ENCODE measurements at regions not wholly inside any gene's neighbourhood (a gene's known extent, or its start where the extent isn't known, plus 50 kb on each side); places are given as distances from the start of the nearest gene placed in this dataset.
"Not testable (repeated sequence)": the region's sequence is repeated elsewhere in the genome, so short reads cannot be mapped to it uniquely, and the experiment has no call there.

DNA sequence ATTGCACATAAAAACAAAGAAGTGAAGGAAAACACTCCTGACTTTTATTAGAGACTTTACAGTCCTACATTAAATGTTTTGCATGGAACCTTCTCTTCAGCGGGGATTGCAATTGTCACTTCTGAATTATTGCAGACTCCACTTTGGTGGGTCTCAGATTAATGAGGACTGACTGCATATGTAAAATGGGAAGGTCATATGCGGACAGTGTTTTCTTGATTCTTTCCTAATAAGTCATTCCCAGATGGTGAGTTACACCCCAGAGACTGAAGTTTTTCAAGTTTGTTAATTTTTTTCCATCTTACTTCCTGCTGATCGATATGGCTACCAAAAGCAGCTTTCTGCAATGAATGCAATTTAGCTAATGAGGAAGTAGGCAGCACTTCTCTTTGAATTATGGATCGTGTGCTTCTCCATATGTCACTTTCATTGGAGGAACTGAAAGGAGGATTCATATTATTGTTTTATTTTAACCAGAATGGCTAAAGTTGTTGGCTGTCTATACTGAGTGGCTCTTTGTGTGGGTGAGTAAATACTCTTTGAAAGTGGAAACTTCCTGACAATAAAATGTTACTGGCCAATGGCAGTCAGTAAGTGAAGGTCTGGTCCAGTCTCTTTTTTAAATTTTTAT is 119.3 kb upstream of the CLNK start:
- no peak for DNase-seq

DNA sequence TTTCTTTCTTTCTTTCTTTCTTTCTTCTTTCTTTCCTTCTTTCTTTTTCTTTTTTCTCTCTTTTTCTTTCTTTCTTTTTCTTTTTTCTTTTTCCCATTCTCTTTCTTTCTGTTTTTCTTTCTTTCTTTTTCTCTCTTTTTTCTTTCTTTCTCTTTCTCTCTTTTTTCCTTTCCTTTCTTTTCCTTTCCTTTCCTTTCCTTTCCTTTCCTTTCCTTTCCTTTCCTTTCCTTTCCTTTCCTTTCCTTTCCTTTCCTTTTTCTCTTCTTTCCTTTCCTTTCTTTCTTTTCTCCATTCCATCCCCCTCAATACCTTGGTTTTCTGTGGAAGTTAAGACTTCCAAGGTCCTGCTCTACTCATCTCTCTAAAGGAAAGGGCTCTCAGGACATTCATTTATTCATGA is 102.8 kb upstream of the CLNK start:
- no peak for DNase-seq

DNA sequence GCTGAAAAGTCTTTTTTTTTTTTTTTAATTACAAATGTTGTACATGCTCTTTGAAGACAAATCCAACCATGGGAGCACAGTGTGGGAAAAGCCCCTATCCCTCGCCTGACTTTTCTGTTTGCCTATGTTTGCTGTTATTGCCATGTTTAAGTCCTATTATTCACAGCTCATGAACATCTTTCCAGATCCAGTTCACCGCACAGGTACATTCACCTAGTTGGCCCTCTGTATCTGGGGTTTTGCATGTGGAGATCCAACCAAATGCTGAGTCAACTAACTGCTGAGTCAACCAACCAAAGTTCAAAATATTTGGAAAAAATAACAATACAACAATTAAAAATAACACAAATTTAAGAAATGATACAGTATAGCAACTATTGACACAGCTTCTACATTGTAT is 100.1 kb upstream of the CLNK start:
- DNase-seq: no peak

DNA sequence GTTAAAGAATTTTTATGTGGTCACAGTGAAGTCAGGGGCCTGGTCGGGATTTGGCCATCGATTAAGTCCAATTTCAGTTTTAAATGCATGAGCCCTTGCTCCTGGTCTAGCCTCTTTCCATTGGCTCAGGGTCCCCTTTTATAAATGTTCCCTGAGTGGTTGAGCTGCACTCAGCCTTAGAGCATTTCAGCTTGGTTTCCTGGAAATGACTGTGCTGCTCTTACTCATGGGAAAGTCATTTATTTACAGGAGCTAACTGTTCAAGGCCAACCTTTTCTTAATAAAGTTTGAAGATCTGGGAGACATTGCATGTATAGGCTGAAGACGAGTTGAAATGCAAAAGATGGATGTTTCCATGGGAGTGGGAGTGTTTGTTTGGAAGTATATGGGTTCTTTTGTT is 98.8 kb upstream of the CLNK start:
- DNase-seq: no peak

DNA sequence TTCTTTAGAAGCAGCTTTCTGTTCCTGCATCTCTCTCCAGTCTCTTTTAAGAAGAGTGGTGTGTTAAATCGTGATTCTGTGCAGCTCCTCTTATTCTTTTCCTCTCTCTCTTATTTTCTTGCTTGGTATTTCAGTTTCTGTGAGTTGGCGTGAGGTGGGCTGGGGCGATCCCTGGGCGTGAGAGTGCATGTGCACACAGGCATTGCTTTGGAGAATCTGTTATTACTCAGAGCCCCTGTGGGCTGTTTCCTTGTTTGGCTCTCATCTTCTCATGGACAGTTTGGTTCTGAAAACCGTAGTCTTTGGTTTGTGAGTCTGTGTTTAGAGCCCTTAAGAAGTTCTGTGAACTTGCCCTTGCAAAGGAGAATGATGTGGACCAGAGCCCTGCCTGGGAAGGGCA is 97.2 kb upstream of the CLNK start:
- no peak for DNase-seq

DNA sequence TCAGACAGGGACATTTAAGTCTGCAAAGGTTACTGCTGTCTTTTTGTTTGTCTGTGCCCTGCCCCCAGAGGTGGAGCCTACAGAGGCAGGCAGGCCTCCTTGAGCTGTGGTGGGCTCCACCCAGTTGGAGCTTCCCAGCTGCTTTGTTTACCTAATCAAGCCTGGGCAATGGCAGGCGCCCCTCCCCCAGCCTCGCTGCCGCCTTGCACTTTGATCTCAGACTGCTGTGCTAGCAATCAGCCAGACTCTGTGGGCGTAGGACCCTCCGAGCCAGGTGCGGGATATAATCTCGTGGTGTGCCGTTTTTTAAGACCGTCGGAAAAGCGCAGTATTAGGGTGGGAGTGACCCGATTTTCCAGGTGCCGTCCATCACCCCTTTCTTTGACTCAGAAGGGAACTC is 96.2 kb upstream of the CLNK start:
- not testable (repeated sequence) for DNase-seq

DNA sequence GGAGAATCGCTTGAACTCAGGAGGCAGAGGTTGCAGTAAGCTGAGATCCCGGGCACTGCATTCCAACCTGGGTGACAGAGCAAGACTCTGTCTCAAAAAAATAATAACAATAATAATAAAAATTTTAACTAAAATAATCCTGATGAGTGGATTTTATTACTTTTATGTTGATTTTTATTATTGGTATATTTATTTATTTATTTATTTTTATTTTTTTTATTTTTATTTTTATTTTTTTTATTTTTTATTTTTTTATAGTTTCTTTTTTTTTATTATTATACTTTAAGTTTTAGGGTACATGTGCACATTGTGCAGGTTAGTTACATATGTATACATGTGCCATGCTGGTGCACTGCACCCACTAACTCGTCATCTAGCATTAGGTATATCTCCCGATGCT is 90.6 kb upstream of the CLNK start:
- not testable (repeated sequence) for DNase-seq

DNA sequence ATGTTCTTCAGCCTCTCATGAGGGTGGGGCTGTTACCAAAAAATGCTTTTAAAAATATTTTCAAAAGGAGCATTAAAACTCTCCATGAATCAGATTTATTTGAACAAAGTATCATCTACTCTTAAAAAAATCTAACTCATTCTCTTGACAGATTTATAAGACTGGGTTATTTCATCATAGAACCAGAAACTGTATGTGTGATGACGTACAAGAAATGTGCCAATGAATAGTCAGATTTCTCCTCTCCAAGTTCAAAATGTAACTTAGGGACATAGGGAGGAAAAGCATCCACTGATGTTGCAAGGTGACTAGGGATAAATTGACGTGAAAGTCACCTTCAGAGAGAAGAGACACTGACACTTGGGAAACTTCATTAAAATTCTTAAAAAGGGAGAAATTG is 89.1 kb upstream of the CLNK start:
- DNase-seq: no peak

DNA sequence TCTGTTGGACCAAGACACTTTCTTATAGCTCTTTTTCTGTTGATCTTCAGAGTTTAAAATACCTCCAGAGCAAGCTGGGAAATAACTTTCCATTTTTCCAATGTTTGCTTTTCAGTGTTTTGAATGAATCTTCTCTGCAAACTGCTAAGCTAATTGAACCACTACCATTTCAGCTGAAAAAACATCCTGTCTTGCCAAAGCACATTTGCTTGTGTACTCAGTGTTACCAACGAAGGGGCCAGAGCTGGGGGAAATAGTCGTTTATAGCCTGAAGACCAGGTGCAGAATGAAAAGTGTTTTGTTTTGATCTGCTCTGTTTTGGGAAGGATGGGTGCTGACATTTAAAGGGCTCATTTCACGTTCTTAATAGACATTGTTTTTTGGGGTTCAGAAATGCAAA is 88.4 kb upstream of the CLNK start:
- DNase-seq: peak; percentile 4 to 18

DNA sequence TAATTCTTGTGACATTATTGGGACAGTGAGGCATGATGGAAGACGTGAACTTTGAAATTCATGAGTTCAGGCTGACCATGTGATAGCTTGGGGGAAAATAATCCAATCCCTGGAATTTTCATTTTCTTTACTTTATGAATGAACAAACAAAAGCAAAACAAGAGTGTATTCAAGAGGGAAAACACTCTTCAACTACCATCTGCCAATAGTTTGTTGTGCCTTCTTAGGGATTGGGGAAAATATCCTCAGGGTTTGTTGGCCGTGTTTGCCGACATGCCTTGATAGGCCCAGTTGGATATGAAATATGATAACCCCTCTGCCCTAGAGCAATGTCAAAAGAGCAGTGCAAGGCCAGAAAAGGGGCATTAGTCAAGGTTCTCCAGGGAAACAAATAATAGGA is 80.8 kb upstream of the CLNK start:
- no peak for DNase-seq

DNA sequence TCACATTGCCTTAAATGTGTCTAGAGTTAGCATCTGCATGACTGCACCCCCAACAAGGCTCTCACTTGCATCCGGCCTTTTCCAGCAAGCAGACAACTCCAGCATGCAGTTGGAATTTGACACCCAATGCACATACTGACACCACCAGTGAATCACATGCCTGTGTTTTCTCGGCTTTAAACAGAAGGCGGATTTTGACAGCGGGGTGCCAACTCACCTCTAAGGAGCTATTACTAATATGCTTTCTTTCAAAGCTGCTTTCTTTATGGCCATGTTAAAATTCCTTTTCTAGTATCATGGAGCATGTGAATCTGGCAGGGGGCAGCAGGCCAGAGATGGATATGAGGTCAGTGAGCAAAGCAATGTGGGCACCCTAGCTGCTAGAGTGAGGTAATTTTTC is 78.0 kb upstream of the CLNK start:
- no peak for DNase-seq

DNA sequence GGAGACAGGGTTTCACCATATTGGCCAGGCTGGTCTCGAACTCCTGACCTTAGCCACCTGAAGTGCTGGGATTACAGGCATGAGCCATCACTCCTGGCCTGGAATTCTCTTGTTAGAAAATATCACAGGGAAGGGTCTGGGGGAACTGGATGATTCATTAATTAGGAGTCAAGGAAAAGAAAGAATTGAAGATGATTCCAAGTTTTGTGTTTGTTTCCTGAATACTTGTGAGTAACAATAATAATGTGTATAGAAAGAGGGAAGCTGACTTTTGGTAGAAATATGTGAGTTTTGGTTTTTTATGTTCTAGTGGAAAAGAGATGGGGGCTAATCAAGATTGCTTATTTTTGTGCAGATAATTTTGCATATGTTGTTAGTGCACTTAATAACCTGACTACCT is 77.3 kb upstream of the CLNK start:
- no peak for DNase-seq

DNA sequence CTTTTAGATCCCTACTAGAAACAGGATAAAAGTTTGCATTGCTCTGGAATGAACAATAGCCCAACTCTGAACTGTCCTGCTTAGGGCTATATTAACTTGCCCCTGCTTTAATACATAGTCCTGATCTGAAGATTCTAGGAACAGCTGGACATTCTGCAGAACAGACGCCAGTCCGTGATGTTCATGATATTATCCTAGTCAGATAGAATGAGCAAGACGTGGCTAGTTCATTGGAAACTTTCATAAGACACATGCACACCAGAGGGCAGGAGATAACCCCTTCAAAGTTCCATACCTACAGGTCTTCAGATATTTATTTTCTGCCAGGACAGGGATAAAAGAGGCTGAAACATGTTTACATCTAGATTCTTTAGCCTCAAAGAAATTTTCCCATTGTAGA is 75.5 kb upstream of the CLNK start:
- no peak for DNase-seq

DNA sequence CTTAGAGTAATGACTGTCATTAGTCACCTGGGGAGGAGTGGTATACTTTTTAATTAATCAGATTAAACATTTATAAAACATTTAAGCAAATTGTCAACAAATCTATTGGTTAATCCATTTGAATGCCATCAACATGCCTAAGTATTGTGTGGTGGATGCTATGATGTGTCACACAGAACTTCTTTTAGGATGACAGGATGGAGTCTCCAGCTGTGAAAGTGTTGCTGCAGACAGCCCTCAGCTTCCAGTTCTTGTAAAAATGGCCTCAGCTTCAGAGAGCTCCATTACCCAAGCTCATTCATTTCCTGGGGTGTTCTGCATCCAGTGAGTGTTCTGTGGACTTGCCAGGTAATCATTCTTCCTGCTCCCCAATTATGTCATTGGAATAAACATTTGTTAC is 74.3 kb upstream of the CLNK start:
- no peak for DNase-seq

DNA sequence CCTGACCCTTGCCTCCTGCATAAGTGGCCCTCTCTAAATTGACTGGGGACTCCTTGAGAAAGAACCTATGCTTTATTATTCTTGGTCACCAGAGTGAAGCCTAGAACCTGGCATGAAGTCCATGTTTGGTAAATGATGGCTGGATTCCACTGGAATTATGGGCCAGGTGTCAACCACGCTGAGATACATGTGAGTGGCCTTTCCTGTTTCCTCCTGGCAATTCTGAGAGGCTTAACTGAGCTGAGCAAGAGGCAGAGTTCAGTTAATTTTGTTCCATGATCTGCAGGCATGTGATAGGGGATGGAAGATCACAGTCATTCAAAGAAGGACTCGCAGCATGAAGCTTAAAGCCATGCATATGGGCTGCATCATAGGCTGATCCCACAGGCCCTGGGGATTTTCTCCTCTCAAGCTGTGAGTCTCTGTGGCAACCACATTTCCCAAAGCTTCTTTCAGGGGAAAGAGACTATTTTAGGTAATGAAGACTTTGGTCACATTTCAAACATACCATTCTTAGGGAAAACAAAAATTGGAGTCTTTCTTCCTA is 69.4 kb upstream of the CLNK start:
- DNase-seq: no peak

DNA sequence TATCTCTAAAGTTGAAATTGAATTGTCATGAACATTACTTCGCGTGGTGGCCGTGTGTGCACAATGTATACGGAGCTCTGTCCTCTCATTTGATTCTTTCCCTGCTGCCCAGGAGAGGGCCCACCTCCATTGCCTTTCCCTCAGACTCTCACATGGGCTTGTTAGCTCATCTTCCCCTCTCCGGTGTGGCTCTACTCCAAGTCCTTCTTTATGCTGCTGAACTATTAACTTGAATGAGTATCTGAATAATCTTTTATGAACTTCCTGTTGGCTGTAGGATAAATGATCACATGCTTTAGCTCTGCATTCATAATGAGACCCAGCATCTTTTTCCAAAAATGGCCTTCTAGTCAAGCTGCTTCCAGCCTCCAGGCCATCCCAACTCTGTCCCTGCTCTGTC is 68.8 kb upstream of the CLNK start:
- no peak for DNase-seq

DNA sequence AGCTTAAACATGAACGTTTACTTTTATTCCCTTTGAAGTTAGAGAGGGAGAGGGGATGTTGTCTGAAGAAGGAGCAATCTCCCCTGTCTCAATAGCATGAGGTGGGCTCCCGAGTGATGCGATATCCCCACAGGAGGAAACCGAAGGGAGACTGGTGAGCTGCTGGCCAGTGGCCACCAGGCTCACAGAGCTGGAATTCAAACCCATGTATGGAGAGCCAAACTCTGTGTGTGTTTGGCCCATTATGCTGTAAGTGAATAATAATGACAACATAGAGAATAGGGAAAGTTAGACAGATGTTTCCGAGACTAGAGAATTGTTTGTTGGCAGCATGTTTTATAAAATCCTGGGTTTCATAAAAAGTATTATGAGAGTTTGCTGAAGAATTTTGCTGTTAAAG is 66.1 kb upstream of the CLNK start:
- no peak for DNase-seq

DNA sequence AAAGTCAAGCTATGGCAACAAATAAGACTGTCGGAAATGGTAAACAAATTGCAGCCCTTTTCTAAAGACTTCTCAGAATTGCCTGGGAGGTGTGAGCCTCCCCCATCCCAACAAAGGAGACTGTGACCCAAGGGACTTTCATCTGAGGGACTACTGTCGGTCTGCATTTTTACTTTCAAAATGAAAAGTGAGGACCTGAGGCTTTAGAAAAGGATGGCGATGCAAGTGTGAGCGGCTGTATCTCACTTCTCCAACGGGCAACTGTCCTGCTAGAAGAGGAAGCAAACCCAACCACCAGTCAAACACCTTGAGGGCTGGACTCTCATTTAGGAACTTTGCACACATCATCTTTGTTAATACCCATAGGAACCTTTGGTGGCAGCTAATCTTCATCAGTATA is 62.6 kb upstream of the CLNK start:
- DNase-seq: no peak

DNA sequence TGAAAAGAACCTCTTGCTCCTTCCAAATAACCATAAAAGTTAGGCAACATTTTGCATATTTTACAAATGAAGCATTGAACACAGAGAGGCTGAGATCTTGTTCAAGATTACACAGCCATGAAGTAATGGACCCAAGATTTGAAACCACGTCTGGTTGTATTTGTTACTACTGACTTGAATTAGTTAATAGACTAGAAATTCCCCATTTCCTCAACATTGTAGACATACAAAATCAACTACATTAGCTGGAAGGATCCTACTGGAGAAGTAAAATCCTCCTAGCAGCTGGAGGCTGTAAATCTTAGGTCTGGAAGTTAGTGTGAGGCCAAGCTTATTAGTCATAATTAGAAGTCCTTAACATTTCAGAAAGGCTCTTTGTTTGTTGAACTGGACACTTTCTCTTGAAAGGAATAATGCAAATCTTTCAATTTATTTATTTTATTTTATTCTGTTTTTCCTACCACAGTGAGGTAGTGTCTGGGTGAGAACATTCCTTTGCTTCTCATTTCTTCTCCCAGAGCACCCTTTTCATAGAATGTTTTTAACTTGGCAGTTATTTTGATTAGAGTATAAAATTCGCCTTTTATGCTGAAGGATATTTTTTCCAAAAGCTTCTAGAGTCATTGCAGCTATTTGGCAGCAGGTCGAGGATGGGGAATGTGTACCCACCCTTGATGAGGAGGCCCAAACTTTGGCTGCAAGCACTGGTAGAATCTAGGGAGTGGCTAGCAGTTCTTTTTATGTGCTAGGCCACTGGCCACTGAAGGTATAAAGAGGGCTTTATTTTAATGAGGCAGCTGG is 62.0 kb upstream of the CLNK start:
- no peak for DNase-seq

DNA sequence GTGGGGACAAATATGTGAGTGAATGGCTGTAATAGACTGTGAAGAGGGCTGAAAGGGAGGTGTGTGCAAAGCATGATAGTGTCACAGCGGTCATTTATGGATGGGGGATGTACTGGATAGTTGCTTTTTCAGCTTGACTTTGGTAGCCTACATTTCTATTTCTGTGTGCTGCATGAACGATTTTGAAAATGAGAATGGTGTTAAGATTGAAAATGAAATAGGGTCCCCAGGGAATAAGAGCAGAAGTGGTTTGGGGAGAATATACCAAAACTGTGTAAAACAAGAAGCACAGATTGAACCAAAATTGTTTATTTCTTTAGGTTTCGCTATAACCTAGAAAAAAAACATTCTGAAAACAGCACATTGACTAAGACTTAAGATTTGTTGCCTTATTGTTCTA is 58.8 kb upstream of the CLNK start:
- no peak for DNase-seq

DNA sequence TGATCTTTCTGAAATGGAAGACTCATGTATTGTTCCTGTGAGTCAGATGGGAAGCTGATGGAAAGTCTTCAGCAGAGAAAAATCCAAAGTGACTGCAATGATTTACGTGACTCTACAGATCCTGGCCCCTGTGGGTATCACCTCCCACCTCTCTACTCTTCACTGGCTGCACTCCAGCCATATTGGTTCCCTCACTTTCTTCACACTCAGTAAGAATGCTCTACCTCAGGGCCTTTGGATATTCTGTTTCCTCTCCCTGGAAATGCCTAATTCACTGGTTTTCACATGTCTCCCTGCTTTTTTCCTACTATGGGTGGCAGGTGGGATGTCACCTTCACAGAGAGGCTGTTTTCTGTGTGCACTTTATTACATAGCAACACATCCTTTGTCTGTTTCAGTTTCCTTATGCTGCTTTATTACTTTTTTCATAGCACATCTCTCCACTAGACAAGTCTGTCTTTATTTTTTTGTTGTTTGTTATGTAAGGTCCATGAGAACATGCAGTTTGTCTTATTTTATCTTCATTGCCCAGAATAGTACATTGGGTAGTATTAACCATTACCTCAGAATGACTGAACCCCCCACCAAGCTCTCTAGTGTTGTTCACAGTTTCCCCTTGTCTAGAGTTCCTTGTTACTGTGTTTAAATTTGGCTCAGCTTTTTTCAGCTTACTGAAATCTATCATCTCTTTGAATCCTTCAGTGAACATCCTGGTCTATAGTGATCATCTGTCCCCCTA is 57.6 kb upstream of the CLNK start:
- no peak for DNase-seq

DNA sequence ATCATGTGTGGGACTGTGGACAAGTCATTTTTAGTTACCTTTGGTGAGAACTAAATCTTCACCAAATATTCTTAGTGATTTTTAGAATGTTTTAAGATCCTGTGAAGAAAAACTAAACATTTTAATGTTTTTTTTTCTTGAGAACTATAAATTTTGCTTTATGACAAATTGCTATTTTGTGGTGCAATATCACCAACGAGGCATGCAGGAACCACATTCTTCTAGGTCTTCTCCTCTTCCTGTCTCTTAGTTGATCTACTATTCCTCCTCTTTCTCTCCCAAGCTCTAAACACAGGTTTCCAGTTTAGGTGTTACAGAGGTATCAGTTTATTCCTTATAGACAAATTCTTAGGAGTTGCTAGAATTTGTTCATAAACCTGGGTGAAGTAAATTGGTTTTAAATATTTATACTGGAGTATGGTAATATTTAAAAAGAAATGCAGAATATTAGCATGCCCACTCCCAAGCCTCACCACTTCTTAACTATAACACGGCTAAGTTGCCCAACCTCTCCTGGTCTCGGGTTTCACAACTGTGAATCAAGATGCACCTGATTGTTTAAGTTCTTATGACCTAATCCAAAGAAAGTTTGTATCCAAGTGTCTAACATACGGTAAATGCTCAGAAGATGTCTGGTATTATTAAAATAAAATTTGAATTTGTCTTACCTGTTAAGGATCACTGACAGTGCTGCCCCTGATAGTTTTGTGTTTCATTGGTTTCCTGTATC is 56.5 kb upstream of the CLNK start:
- no peak for DNase-seq

DNA sequence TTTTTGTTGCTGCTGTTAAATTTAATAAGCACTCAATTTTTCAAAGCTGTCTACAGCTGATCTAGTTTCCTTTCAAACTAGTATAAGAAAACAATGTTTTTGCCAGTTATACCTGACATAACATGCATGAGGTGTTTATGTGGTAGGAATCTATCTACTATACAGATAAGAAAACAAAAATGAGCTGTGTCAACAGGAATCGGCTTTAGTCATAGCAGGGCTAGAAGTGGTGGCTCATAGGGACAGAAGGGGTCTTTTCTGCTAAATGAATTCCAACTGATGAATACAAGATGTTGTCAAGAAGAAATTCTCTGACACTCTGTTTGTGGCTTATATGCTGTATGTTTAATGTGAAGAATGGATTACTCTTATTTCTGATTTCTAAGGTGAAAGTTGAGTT is 55.7 kb upstream of the CLNK start:
- DNase-seq: no peak

Measured in NCI-H526 (cell line).